ENCODE measurements at regions not wholly inside any gene's neighbourhood (a gene's known extent, or its start where the extent isn't known, plus 50 kb on each side); places are given as distances from the start of the nearest gene placed in this dataset.

DNA sequence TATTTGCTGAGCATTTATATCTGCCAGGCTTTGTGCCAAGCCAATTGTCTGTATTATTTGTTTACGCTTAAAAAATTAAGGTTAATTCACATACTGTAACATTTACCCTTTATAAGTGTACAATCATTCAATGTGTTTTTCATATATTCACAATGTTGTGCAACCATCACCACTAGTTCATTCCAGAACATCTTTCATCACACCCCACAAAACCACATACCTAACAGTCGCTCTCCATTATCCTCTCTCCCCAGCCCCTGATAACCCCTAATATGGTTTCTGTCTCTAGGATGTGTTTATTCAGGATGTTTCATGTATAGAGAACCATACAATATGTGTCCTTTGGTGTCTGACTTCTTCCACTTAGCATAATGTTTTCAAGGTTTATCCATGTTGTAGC is 234.1 kb downstream of the INSIG2 start:
- Histone ChIP-seq H3K9me2 (no peaks in the 10 kb centered on the region), H3K27ac (ENCODE audit: low read depth in 2 of 2, low read length in 1 of 2) (no peak overlapping the region), H3K4me1 (ENCODE audit: control insufficient read depth in 1 of 2, insufficient read depth in 2 of 2, low read depth in 1 of 2, low read length in 1 of 2) (no peaks in the 10 kb centered on the region), H4K20me1 (ENCODE audit: insufficient read depth) (no peaks in the 10 kb centered on the region), H3K27me3 (ENCODE audit: insufficient read depth) (no peaks in the 10 kb centered on the region; the same call in 1 of the 2 replicates), H2AFZ (ENCODE audit: low read depth) (no peak overlapping the region), H3F3A (replicated peaks; ENCODE audit: insufficient read depth) (no peaks in the 10 kb centered on the region), H3K4me2 (no peak overlapping the region), H3K4me3 (ENCODE audit: low read depth in 2 of 2, low read length in 1 of 2) (no peak overlapping the region), H3K79me2 (ENCODE audit: insufficient read depth) (no peaks in the 10 kb centered on the region), H3K9me3 (no peaks in the 10 kb centered on the region), H3K9ac (no peak overlapping the region), H3K36me3 (replicated peaks in 1 of 2; ENCODE audit: control insufficient read depth in 1 of 2, insufficient read depth in 2 of 2, low read length in 1 of 2) (no peaks in the 10 kb centered on the region)
- no peak for DNase-seq
- TF ChIP-seq YY1 (IDR thresholded peaks at IDR 0.05; ENCODE audit: low read depth) = no peak
- TF ChIP-seq, protein P1, sequence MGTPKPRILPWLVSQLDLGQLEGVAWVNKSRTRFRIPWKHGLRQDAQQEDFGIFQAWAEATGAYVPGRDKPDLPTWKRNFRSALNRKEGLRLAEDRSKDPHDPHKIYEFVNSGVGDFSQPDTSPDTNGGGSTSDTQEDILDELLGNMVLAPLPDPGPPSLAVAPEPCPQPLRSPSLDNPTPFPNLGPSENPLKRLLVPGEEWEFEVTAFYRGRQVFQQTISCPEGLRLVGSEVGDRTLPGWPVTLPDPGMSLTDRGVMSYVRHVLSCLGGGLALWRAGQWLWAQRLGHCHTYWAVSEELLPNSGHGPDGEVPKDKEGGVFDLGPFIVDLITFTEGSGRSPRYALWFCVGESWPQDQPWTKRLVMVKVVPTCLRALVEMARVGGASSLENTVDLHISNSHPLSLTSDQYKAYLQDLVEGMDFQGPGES (IDR thresholded peaks at IDR 0.05; ENCODE audit: low read depth, low read length) = no peak
- TF ChIP-seq, protein P2, sequence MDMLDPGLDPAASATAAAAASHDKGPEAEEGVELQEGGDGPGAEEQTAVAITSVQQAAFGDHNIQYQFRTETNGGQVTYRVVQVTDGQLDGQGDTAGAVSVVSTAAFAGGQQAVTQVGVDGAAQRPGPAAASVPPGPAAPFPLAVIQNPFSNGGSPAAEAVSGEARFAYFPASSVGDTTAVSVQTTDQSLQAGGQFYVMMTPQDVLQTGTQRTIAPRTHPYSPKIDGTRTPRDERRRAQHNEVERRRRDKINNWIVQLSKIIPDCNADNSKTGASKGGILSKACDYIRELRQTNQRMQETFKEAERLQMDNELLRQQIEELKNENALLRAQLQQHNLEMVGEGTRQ (IDR thresholded peaks at IDR 0.05; ENCODE audit: borderline replicate concordance, low read depth, low read length) = no peak
- TF ChIP-seq RAD21 (IDR thresholded peaks at IDR 0.05; ENCODE audit: low read length) = no peak
- no peak for TF ChIP-seq RXRA (IDR thresholded peaks at IDR 0.05; ENCODE audit: borderline replicate concordance, low read depth)
- TF ChIP-seq NRF1 (IDR thresholded peaks at IDR 0.05; ENCODE audit: low read depth, low read length) = no peak
- TF ChIP-seq MXI1 (IDR thresholded peaks at IDR 0.05; ENCODE audit: low read depth, low read length) = no peak
- 70% methylated on average over 2 of the region's 2 CpGs for WGBS (ENCODE audit: low lambda C conversion rate)
- CTCF ChIA-PET = no interaction called here
- POLR2A ChIA-PET = no interaction called here

DNA sequence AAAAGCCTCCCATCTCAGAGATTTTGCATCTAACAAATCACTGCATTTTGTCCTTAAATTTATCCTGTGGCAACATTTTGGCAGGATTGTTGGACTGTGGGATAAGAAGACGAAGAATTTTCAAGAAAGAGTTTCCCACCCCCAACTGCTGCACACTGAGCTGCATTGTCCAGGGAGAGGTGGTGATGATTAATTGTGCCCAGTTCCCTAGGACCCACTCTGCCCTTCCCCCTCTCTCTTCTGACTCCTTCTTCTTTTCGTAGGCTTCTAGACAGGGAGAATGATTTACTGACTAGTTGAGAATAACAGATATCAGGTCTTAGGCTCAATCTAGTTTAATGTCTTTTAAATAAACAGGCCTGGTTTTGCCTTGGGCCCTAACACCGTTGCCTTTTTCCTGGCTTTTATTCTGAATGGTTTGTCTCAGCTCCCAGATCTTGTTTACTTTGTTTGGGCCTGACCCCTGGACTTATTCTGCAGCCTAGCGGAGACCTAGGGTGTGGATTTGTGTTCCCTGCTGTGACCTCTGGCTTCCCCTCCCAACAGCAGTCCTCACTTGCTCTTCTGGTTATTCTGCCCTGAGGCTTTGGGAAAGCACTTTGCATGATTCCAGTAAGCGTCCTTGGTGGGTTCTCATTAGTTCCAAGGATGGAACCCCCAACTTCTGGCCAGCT is 233.3 kb downstream of the INSIG2 start:
- 13% methylated on average over 5 of the region's 5 CpGs for whole genome bisulfite sequencing (ENCODE audit: low lambda C conversion rate)
- DNase-seq = no peak
- no peak overlapping the region for H3K4me2 ChIP-seq
- H4K20me1 ChIP-seq (ENCODE audit: insufficient read depth) = no peaks in the 10 kb centered on the region
- no peaks in the 10 kb centered on the region for H3K4me1 ChIP-seq (ENCODE audit: control insufficient read depth in 1 of 2, insufficient read depth in 2 of 2, low read depth in 1 of 2, low read length in 1 of 2)
- H3F3A ChIP-seq (replicated peaks; ENCODE audit: insufficient read depth) = no peaks in the 10 kb centered on the region
- no peaks in the 10 kb centered on the region for H3K36me3 ChIP-seq (replicated peaks in 1 of 2; ENCODE audit: control insufficient read depth in 1 of 2, insufficient read depth in 2 of 2, low read length in 1 of 2)
- no peaks in the 10 kb centered on the region for H3K9me2 ChIP-seq
- no peak overlapping the region for H2AFZ ChIP-seq (ENCODE audit: low read depth)
- POLR2A ChIA-PET = no interaction called here
- no peaks in the 10 kb centered on the region for H3K79me2 ChIP-seq (ENCODE audit: insufficient read depth)
- no peak overlapping the region for H3K9ac ChIP-seq
- no peaks in the 10 kb centered on the region; the same call in 1 of the 2 replicates for H3K27me3 ChIP-seq (ENCODE audit: insufficient read depth)
- H3K4me3 ChIP-seq (ENCODE audit: low read depth in 2 of 2, low read length in 1 of 2) = no peak overlapping the region
- CTCF ChIA-PET = no interaction called here
- no peak overlapping the region for H3K27ac ChIP-seq (ENCODE audit: low read depth in 2 of 2, low read length in 1 of 2)
- no peaks in the 10 kb centered on the region for H3K9me3 ChIP-seq
- TF ChIP-seq NRF1 (IDR thresholded peaks at IDR 0.05; ENCODE audit: low read depth, low read length) = no peak
- TF ChIP-seq TAF1 (IDR thresholded peaks at IDR 0.05; ENCODE audit: borderline replicate concordance, low read depth, low read length) = no peak
- no peak for TF ChIP-seq ELF1 (IDR thresholded peaks at IDR 0.05)
- TF ChIP-seq, protein P3, sequence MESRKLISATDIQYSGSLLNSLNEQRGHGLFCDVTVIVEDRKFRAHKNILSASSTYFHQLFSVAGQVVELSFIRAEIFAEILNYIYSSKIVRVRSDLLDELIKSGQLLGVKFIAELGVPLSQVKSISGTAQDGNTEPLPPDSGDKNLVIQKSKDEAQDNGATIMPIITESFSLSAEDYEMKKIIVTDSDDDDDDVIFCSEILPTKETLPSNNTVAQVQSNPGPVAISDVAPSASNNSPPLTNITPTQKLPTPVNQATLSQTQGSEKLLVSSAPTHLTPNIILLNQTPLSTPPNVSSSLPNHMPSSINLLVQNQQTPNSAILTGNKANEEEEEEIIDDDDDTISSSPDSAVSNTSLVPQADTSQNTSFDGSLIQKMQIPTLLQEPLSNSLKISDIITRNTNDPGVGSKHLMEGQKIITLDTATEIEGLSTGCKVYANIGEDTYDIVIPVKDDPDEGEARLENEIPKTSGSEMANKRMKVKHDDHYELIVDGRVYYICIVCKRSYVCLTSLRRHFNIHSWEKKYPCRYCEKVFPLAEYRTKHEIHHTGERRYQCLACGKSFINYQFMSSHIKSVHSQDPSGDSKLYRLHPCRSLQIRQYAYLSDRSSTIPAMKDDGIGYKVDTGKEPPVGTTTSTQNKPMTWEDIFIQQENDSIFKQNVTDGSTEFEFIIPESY (IDR thresholded peaks at IDR 0.05; ENCODE audit: borderline replicate concordance, low read depth) = no peak
- no peak for TF ChIP-seq TCF12 (IDR thresholded peaks at IDR 0.05)
- no peak for TF ChIP-seq MEF2A (IDR thresholded peaks at IDR 0.05; ENCODE audit: borderline replicate concordance, low read depth)
- TF ChIP-seq, protein P2 (IDR thresholded peaks at IDR 0.05; ENCODE audit: borderline replicate concordance, low read depth, low read length) = no peak
- TF ChIP-seq GABPA (IDR thresholded peaks at IDR 0.05; ENCODE audit: low read depth) = no peak
- no peak for TF ChIP-seq EZH2phosphoT487 (IDR thresholded peaks at IDR 0.05; ENCODE audit: borderline replicate concordance, low read depth)
- TF ChIP-seq, protein P4, sequence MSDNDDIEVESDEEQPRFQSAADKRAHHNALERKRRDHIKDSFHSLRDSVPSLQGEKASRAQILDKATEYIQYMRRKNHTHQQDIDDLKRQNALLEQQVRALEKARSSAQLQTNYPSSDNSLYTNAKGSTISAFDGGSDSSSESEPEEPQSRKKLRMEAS (IDR thresholded peaks at IDR 0.05; ENCODE audit: low read depth) = no peak
- no peak for TF ChIP-seq GATA2 (CRISPR knock-in tag; IDR thresholded peaks at IDR 0.05)
- TF ChIP-seq, protein P1 (IDR thresholded peaks at IDR 0.05; ENCODE audit: low read depth, low read length) = no peak
